Spleen (tissue), 11 donors: ENCODE measurements at regions not wholly inside any gene's neighbourhood (a gene's known extent, or its start where the extent isn't known, plus 50 kb on each side); places are given as distances from the start of the nearest gene placed in this dataset.

Experiments
- DNase-seq: peaks from one replicate; pipeline ENCODE4 v3.0.0-alpha.2; 2020
- H3K27ac ChIP-seq, 8 donors: fragments of 200-600 bp; sonication (generic) in 7 of 8; 1 replicate in 4 of 8; 2 replicates in 4 of 8; pipeline versions ENCODE4 v1.5.0 to v1.8.0; 2016 to 2021; ENCODE audit warnings: inconsistent platforms in 4 of 8, mild to moderate bottlenecking in 4 of 8, moderate library complexity in 1 of 8
- H3K27me3 ChIP-seq, 7 donors: fragments of 200-600 bp; sonication (generic) in 6 of 7; replicated peaks in 1 of 7; 1 replicate in 4 of 7; 2 replicates in 3 of 7; pipeline versions ENCODE4 v1.5.0 to v1.8.0; 2016 to 2021; ENCODE audit warnings: inconsistent platforms in 3 of 7, mild to moderate bottlenecking in 1 of 7
- H3K36me3 ChIP-seq, 6 donors: fragments of 200-600 bp; sonication (generic) in 5 of 6; 1 replicate in 4 of 6; 2 replicates in 2 of 6; pipeline versions ENCODE4 v1.5.0 to v1.8.0; 2016 to 2021; ENCODE audit warnings: inconsistent platforms in 2 of 6
- H3K4me1 ChIP-seq, 6 donors: fragments of 200-600 bp; sonication (generic) in 5 of 6; 1 replicate in 3 of 6; 2 replicates in 3 of 6; pipeline versions ENCODE4 v1.5.0 to v1.8.0; 2016 to 2021; ENCODE audit warnings: inconsistent platforms in 3 of 6
- H3K4me3 ChIP-seq, 8 donors: fragments of 200-600 bp; sonication (generic) in 7 of 8; 1 replicate in 4 of 8; 2 replicates in 4 of 8; pipeline versions ENCODE4 v1.5.0 to v1.8.0; 2016 to 2021; ENCODE audit warnings: inconsistent platforms in 4 of 8, mild to moderate bottlenecking in 4 of 8, moderate library complexity in 2 of 8
- H3K9me3 ChIP-seq, 8 donors: fragments of 200-600 bp; sonication (generic) in 7 of 8; 1 replicate in 4 of 8; 2 replicates in 4 of 8; pipeline versions ENCODE4 v1.5.0 to v1.8.0; 2016 to 2021; ENCODE audit warnings: inconsistent platforms in 4 of 8
- POLR2A ChIP-seq, 3 donors: fragments of 450-650 bp; IDR thresholded peaks; one replicate each; pipeline ENCODE4 v1.5.1; 2017; ENCODE audit warnings: antibody characterized with exemption in 3 of 3, mild to moderate bottlenecking in 1 of 3
- POLR2AphosphoS5 ChIP-seq, 3 donors: sonication (generic); formaldehyde crosslinking; IDR thresholded peaks; one replicate each; pipeline ENCODE4 v1.5.1; 2017; ENCODE audit warnings: antibody characterized with exemption in 3 of 3
- WGBS, 5 donors: extraction: QIAGEN DNeasy Blood & Tissue Kit in 3 of 5; methylation state at CpG; one replicate each; pipeline versions ENCODE4 v1.1.5 to v1.1.7; 2013 to 2018; 5-methylcytosine and 5-hydroxymethylcytosine counted together
- intact Hi-C: fragments of 100-400 bp; cut with DNase I; formaldehyde crosslinking; loops from one replicate; pipeline ENCODE4 v1.15.0; 2023; ENCODE audit warnings: low total_unique reads
- TF ChIP-seq, protein P1 (sequence below), 11 experiments: fragments of 200-600 bp in 7 of 11; fragments of 450-650 bp in 4 of 11; sonication (generic) in 4 of 11; IDR thresholded peaks in 8 of 11; conservative IDR thresholded peaks in 3 of 11; 1 replicate in 7 of 11; 2 replicates in 4 of 11; pipeline versions ENCODE4 v1.4.0 to v1.8.0; 2016 to 2021; ENCODE audit warnings: antibody characterized with exemption in 11 of 11, inconsistent platforms in 4 of 11, mild to moderate bottlenecking in 1 of 11
- donor health status: healthy with polysubstance abuse.
- donor health status: DM: no; HTN: no; CAD: no; lungs with moderate emphysema.
- donor health status: DM: no; HTN: no; CAD: no.
- donor health status: Bipolar disorder and iron deficiency.
- donor health status: healthy.
- donor health status: DM: no; HTN: no; CAD: no.
- donor health status: DM: yes; HTN: yes; CAD: no.

DNA sequence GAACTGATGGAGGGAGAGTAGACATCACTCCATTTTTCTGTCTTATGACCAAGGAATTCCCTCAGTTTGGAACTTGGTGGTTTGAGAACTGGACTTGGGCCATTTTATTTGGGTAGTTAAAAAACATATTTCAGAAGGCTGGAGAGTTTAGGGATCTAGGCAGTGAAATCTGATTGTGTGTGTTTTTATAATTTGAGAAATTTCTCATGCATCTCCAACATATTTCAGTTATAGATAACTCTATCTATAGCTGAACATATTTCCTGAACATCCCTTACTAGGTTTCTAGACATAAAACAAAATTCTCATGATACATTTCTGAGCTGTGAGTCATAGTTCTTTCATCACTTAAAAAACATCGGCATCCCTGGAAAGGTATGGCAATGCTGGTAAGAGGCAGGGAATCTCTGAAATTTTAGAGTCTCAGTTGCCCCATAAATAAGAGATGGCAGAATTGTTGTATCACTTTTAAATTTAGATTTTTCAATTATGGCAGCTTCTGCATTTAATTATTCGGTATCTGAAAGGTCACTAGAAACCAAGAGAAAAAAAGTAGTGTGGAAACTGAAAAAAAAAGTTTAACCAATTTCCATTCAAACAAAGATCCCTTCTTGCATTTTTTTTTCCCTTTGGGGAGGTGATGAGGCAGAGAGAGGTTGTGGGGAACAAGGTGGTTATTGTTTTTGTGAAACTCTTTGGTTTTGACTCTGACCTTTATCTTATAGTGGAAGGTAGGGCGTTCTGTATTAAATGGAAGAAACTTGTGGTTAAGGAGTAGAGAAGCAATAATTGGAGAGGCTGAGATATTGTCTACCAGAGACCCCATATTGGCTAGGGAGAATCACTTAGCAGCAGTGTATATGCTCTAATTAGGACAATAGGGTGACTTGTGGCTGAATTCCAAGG is 102.9 kb downstream of the FASLG start:
- Histone ChIP-seq H3K27ac (no peak overlapping the region), H3K4me1 (peaks cover 0 to 24% (median 0%) of the 10 kb centered on the region in 6 donors), H3K4me3 (no peak overlapping the region), H3K36me3 (no peaks in the 10 kb centered on the region), H3K9me3 (no peaks in the 10 kb centered on the region), H3K27me3 (no peaks in the 10 kb centered on the region)
- 69 to 81% (median 73%) methylated on average over 3 of the region's 3 CpGs for WGBS, 5 donors
- no peak for DNase-seq
- no peak for TF ChIP-seq POLR2A (IDR thresholded peaks at IDR 0.05)
- no peak for TF ChIP-seq POLR2AphosphoS5 (IDR thresholded peaks at IDR 0.05)
- TF ChIP-seq, protein P1, sequence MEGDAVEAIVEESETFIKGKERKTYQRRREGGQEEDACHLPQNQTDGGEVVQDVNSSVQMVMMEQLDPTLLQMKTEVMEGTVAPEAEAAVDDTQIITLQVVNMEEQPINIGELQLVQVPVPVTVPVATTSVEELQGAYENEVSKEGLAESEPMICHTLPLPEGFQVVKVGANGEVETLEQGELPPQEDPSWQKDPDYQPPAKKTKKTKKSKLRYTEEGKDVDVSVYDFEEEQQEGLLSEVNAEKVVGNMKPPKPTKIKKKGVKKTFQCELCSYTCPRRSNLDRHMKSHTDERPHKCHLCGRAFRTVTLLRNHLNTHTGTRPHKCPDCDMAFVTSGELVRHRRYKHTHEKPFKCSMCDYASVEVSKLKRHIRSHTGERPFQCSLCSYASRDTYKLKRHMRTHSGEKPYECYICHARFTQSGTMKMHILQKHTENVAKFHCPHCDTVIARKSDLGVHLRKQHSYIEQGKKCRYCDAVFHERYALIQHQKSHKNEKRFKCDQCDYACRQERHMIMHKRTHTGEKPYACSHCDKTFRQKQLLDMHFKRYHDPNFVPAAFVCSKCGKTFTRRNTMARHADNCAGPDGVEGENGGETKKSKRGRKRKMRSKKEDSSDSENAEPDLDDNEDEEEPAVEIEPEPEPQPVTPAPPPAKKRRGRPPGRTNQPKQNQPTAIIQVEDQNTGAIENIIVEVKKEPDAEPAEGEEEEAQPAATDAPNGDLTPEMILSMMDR (IDR thresholded peaks at IDR 0.05 in 8 of 11, conservative IDR thresholded peaks at IDR 0.05 in 3 of 11): no peak
- intact Hi-C loops: no loop called here

DNA sequence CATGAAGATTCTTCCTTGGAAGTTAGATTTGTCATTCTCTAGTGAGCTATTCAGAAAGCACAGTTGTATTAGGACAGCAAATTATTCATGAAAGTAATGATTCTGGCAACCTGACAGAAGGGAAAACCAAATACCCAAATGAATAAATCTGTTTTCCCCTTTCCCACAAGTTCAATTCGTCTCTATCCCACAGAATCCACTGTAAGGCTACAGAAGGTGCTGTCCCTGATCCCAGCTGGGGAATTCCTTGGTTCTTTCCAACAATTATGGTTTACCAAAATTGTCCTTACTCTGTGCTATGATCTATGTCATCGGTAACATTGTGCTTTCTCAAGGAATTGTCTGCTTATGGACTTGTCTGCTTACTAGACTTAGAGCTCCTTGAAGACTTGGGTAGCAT is 104.2 kb downstream of the FASLG start:
- Histone ChIP-seq H3K36me3 (no peaks in the 10 kb centered on the region), H3K27me3 (no peaks in the 10 kb centered on the region), H3K4me1 (peaks cover 0 to 24% (median 0%) of the 10 kb centered on the region in 6 donors), H3K27ac (no peak overlapping the region), H3K4me3 (no peak overlapping the region), H3K9me3 (no peaks in the 10 kb centered on the region)
- TF ChIP-seq, protein P1 (IDR thresholded peaks at IDR 0.05 in 8 of 11, conservative IDR thresholded peaks at IDR 0.05 in 3 of 11): no peak
- TF ChIP-seq POLR2AphosphoS5 (IDR thresholded peaks at IDR 0.05) (no peak), POLR2A (IDR thresholded peaks at IDR 0.05) (no peak)
- no peak for DNase-seq
- whole genome bisulfite sequencing, 5 donors: 65 to 88% (median 79%) methylated on average over 2 of the region's 2 CpGs
- intact Hi-C loops: no loop called here

DNA sequence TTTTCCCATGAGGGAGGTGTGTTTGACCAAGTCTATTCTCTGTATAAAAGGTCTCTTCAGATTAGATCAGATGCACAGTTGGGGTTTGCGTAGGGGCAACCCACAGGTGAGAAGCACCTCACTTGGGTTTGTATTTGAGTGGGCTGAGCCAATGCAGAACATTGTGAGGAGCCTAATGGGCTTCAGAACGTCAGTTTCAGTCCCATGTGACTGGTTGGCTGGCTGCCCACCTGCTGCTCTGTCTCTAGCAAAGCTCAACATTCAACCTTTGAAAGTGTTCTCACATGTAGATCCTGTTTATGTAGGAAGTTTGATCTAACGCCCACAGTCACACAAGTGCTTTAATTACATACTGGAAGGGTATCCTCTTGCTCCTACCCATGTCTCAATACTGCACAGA is 105.5 kb downstream of the FASLG start:
- Histone ChIP-seq H3K36me3 (no peaks in the 10 kb centered on the region), H3K4me1 (peaks cover 0 to 18% (median 0%) of the 10 kb centered on the region in 6 donors), H3K9me3 (no peaks in the 10 kb centered on the region), H3K27me3 (no peaks in the 10 kb centered on the region), H3K4me3 (no peak overlapping the region), H3K27ac (peak overlapping the region in 3 of 8 donors; percentile 7 to 59 (median 53))
- intact Hi-C loops: no loop called here
- peak; percentile 91 for DNase-seq
- TF ChIP-seq POLR2AphosphoS5 (IDR thresholded peaks at IDR 0.05) (peak in 1 of 3 donors; percentile 29), POLR2A (IDR thresholded peaks at IDR 0.05) (no peak)
- 28 to 47% (median 40%) methylated on average over 3 of the region's 3 CpGs for WGBS, 5 donors

DNA sequence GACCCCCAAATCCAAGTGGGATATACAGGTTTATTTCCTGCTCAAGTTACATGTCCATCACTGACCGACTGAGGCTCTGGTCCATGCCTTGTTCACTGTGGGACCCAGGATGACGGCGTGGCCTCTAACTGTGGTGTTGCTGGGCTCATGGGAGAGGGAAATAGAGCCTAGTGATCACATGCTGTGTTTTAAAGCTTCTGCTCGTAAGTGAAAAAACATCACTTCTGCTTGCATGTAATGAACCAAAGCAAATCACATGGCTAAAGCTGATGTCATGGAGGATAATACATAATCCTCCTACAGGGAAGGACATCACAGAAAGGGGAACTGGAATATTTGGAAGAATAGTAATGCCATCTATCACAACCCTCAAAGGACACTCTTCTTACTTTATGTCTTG is 107.6 kb downstream of the FASLG start:
- Histone ChIP-seq H3K27me3 (no peaks in the 10 kb centered on the region), H3K4me3 (no peak overlapping the region), H3K9me3 (no peaks in the 10 kb centered on the region), H3K36me3 (no peaks in the 10 kb centered on the region), H3K4me1 (peaks cover 0 to 22% (median 0%) of the 10 kb centered on the region in 6 donors), H3K27ac (no peak overlapping the region)
- peak; percentile 64 for DNase-seq
- TF ChIP-seq, protein P1 (IDR thresholded peaks at IDR 0.05 in 8 of 11, conservative IDR thresholded peaks at IDR 0.05 in 3 of 11): no peak
- TF ChIP-seq POLR2AphosphoS5 (IDR thresholded peaks at IDR 0.05) (no peak), POLR2A (IDR thresholded peaks at IDR 0.05) (no peak)
- intact Hi-C loops: no loop called here
- 78 to 92% (median 85%) methylated on average over 4 of the region's 4 CpGs for WGBS, 5 donors
